ENCODE measurements at regions not wholly inside any gene's neighbourhood (a gene's known extent, or its start where the extent isn't known, plus 50 kb on each side); places are given as distances from the start of the nearest gene placed in this dataset.

DNA sequence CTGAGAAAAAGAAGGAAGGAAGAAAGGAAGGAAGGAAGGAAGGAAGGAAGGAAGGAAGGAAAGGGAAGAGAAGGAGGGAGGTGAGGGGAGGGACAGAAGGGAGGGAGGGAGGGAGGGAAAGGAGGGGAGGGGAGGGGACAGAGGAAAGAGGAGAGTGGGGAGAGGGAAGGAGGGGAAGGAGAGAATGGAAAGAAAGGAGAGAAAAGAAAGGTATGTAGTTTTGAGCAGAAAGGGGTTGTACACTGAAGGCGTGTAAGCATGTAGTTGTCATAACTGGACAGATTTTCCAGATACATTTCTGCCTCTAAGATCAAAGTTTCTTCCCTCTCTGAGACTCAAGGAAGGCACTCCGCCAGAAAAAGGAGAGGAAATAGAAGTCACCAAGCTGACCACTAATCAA lies 113.4 kb upstream of the KBTBD8 start:
- H3K27me3 Mint-ChIP-seq, result peaks cover 5% of the 10 kb centered on the region
- no peaks in the 10 kb centered on the region for H3K4me1 Mint-ChIP-seq
- H3K9me3 ChIP-seq (ENCODE audit: control insufficient read depth, low read length, poor library complexity, severe bottlenecking), result no peaks in the 10 kb centered on the region
- H3K27ac Mint-ChIP-seq, result no peak overlapping the region
- DNase-seq (no peak), ATAC-seq (no peak)
- H3K4me3 Mint-ChIP-seq, result no peak overlapping the region
- H3K36me3 Mint-ChIP-seq (ENCODE audit: low read depth), result no peaks in the 10 kb centered on the region

DNA sequence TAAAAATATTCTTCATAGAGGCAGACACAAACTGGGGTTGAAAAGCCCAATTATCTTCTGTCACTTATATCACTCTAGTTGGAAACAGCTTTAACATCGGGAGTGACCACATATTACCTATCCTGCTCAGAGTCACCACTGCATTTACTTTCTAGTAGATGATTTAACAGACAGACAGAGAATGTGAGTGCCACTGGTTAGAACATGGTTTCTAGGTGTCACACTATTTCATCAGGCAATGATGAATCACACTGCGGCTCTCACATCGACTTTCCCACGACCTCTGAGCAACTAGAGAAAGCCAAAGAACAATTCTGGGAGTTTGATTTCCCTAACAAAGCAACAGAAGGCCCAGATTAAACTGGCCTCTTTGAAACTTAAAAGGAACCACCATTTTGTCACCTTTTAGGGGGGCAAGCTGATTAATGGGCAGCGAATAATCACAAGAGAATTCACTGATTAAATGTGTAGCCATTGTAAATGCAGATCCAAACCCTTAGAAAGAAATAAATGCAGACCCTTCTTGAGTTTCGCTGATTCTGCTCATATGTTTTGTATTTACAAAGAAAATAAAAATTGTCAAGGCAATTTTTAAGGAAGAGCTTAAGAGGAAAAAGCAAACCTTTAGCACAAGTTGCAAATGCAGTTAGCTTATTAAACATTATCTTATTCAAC lies 112.6 kb upstream of the KBTBD8 start:
- peaks cover 2% of the 10 kb centered on the region for H3K36me3 Mint-ChIP-seq (ENCODE audit: low read depth)
- no peak for ATAC-seq
- no peak overlapping the region for H3K4me3 Mint-ChIP-seq
- H3K27me3 Mint-ChIP-seq, result peaks cover 5% of the 10 kb centered on the region
- H3K27ac Mint-ChIP-seq, result no peak overlapping the region
- H3K4me1 Mint-ChIP-seq, result no peaks in the 10 kb centered on the region
- no peak for DNase-seq
- no peaks in the 10 kb centered on the region for H3K9me3 ChIP-seq (ENCODE audit: control insufficient read depth, low read length, poor library complexity, severe bottlenecking)

DNA sequence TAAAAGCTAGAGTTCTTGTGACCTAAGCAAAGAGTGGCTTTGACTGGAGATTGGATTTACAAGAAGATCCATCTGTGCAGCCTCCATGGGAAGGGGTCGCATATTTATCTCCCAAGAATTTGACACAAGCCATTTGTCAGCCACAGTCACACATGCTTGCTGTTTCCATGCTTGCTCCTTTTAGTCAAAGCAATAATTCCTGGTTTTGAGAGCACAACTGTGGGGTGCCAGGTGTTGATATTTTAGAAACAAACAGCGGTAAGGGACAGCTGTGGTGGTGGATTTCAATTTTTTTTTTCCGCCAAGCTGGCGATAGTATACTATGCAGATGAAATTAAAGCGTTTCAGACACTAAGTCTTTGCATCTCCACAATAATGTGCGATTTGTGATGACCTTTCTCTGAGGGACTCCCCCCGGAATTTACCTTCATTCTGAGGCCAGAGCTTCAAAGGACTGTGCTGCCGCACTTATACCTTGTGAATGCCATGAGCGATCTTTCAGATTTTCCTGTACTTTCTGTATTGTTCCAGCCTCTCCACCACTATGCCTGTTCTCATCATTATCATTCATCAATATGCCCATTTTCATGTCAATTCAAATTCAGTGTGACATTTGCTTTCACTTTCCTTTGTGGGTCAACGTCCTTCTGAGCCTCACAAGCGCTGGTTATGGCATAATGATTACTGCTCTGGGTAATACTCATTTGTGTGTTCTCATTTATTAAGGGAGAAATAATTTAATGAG lies 108.2 kb upstream of the KBTBD8 start:
- peaks cover 2% of the 10 kb centered on the region for H3K36me3 Mint-ChIP-seq (ENCODE audit: low read depth)
- no peak for DNase-seq

DNA sequence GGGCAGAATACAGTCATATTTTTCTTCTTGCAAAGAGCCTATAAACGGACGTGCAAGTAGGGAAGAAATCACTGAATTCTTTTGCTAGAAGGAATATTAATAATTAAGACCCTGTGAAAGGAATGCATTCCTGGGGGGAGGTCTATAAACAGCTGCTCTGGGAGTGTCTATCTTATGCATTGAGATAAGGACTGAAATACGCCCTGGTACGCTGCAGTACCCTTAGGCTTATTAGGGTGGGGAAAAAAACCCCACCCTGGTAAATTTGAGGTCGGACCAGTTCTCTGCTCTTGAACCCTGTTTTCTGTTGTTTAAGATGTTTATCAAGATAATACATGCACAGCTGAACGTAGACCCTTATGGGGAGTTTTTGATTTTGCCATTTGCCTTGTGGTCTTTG lies 100.0 kb upstream of the KBTBD8 start:
- Mint-ChIP-seq H3K27ac (no peak overlapping the region), H3K4me1 (no peaks in the 10 kb centered on the region), H3K36me3 (ENCODE audit: low read depth) (peaks cover 3% of the 10 kb centered on the region), H3K27me3 (no peaks in the 10 kb centered on the region), H3K4me3 (no peak overlapping the region)
- ATAC-seq, result no peak
- H3K9me3 ChIP-seq (ENCODE audit: control insufficient read depth, low read length, poor library complexity, severe bottlenecking), result peaks cover 2% of the 10 kb centered on the region
- DNase-seq, result no peak

More for the DNA sequence above, 108.2 kb upstream of the KBTBD8 start:
- no peaks in the 10 kb centered on the region for H3K27me3 Mint-ChIP-seq
- no peak overlapping the region for H3K27ac Mint-ChIP-seq
- no peaks in the 10 kb centered on the region for H3K9me3 ChIP-seq (ENCODE audit: control insufficient read depth, low read length, poor library complexity, severe bottlenecking)
- no peak for ATAC-seq
- no peaks in the 10 kb centered on the region for H3K4me1 Mint-ChIP-seq
- peak overlapping the region; percentile 43 for H3K4me3 Mint-ChIP-seq

DNA sequence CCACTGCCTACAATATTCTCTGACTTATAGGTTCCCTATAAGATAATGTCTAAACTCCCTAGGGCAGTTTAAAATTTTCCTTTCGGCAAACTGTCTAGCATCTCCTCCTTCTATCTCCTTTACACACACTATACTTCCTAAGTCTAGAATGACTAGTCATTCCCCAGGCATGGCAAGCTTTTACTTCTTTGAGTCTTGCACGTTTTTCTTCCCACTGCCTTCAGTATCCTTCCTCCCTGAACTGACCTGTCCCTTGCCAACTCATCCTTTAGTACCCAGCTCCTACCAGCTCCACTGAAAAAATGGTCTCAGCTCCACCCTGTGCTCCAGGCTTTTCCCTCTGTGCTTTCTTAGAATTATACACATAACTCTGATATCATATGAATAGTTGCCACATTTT lies 93.8 kb upstream of the KBTBD8 start:
- Mint-ChIP-seq H3K4me3 (no peak overlapping the region), H3K36me3 (ENCODE audit: low read depth) (no peaks in the 10 kb centered on the region), H3K4me1 (no peaks in the 10 kb centered on the region), H3K27ac (no peak overlapping the region), H3K27me3 (peaks cover 5% of the 10 kb centered on the region)
- no peaks in the 10 kb centered on the region for H3K9me3 ChIP-seq (ENCODE audit: control insufficient read depth, low read length, poor library complexity, severe bottlenecking)
- DNase-seq (no peak), ATAC-seq (no peak)

DNA sequence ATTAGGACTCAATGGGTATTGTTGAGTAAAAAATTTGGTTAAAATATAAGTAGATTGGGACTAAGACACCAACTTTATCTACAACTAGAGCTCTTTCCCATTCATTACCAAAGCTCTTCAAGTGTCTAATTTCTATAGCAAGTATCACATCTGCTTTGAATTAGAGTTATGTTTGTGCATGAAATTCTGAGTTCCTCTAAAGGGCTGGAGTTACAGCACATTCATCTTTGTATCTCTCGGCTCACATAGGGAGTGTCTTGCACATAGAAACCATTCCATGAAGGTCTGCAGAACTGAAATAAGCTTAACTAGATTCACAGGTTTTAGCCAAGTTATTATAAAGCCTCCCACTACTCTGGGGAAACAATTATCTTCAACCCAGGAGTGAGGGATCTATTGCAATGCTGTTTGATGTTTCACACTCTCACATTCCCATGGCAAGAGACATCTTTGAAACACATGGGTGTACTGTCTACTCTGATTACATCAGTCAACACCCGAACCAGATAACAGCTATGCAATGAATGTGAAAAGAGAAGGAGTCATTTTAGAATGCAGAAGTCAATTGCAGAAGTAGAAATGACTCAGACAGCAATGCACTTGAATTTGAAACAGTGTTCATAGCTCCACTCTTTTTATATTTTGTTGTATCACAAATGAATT lies 93.1 kb upstream of the KBTBD8 start:
- H3K27ac Mint-ChIP-seq, result no peak overlapping the region
- H3K36me3 Mint-ChIP-seq (ENCODE audit: low read depth), result no peaks in the 10 kb centered on the region

DNA sequence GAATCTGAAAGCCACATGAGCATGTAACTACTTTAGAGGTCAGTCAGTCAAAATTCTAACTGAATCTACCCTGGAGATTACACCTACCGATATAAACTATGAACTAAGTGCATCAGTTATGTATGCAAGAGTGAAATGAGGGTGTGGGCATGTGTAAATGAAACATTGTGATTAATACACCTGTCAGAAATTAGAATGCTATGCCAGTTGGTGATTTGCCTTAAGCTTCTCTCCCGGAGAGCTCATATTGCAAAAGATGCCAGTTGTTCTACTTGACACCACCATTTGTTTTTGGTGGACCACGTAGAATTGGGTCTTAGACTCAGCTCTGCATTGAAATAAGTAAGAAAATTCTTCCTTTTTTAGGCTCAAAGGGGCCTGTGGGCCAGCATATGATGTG lies 91.0 kb upstream of the KBTBD8 start:
- ATAC-seq (no peak), DNase-seq (no peak)
- peaks cover 5% of the 10 kb centered on the region for H3K27me3 Mint-ChIP-seq
- H3K4me1 Mint-ChIP-seq, result no peaks in the 10 kb centered on the region
- H3K9me3 ChIP-seq (ENCODE audit: control insufficient read depth, low read length, poor library complexity, severe bottlenecking), result no peaks in the 10 kb centered on the region
- no peak overlapping the region for H3K27ac Mint-ChIP-seq
- no peak overlapping the region for H3K4me3 Mint-ChIP-seq
- H3K36me3 Mint-ChIP-seq (ENCODE audit: low read depth), result no peaks in the 10 kb centered on the region

More for the DNA sequence above, 93.1 kb upstream of the KBTBD8 start:
- Mint-ChIP-seq H3K4me3 (no peak overlapping the region), H3K27me3 (peaks cover 5% of the 10 kb centered on the region), H3K4me1 (no peaks in the 10 kb centered on the region)
- DNase-seq (no peak), ATAC-seq (no peak)
- H3K9me3 ChIP-seq (ENCODE audit: control insufficient read depth, low read length, poor library complexity, severe bottlenecking), result no peaks in the 10 kb centered on the region

DNA sequence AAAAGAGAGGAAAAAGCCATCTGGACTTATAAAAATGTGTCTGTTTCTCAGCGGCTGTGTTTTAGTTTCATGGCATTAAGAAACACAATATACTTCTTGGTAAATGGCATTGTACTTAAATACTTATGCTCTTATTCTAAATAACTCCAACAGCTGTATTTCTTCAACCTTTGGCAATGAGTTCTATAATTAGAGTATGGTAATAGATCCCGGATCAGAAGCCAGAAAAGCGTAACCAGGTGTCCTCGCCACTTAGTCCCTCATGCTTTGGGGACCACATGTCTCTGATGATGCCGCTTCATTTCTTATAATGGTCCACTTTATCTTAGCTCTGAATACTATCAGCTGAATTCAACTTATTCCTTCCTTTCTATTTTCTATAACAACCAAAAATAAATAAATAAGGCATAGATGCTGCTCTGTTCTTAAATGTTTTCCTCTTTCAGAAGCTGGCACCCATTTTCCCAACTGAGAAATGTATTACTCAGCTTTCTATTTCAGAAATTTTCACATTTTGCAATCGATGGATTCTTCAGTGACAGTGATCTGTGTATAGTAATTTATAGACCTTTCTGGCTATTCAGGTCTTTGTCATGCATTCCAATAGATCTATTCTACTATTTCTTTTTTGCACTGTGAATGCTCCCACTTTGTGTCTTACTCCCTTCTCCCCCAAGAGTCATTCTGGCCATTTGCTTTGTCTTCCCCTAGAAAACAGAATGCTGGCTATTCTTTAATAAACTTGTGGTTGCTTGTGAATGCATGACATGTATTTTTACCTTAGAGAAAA lies 87.6 kb upstream of the KBTBD8 start:
- no peak overlapping the region for H3K4me3 Mint-ChIP-seq
- peaks cover 5% of the 10 kb centered on the region for H3K27me3 Mint-ChIP-seq
- H3K4me1 Mint-ChIP-seq, result no peaks in the 10 kb centered on the region
- DNase-seq, result no peak
- no peak for ATAC-seq
- H3K36me3 Mint-ChIP-seq (ENCODE audit: low read depth), result no peaks in the 10 kb centered on the region
- H3K27ac Mint-ChIP-seq, result no peak overlapping the region
- no peaks in the 10 kb centered on the region for H3K9me3 ChIP-seq (ENCODE audit: control insufficient read depth, low read length, poor library complexity, severe bottlenecking)

DNA sequence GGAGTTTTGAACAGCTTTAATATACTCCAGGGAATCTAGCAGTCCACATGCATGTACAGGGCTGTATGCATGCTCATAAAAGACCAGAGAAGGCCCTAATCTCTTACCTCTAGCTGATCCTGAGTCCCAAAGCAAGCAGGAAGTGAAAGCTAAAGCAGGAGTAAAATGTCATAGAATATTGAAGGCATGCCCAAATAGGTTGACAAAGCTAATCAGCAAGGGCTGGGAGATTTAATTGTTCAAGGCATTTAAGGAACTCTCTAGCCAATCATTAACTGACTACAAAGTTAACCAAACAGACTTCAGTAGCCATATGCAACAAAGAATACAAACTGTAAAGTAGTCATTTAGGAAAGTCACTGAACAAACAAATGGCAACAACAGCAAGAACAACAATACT lies 85.8 kb upstream of the KBTBD8 start:
- Mint-ChIP-seq H3K4me1 (no peaks in the 10 kb centered on the region), H3K36me3 (ENCODE audit: low read depth) (no peaks in the 10 kb centered on the region), H3K27ac (no peak overlapping the region), H3K4me3 (no peak overlapping the region), H3K27me3 (peaks cover 5% of the 10 kb centered on the region)
- DNase-seq (no peak), ATAC-seq (no peak)
- H3K9me3 ChIP-seq (ENCODE audit: control insufficient read depth, low read length, poor library complexity, severe bottlenecking), result no peaks in the 10 kb centered on the region

DNA sequence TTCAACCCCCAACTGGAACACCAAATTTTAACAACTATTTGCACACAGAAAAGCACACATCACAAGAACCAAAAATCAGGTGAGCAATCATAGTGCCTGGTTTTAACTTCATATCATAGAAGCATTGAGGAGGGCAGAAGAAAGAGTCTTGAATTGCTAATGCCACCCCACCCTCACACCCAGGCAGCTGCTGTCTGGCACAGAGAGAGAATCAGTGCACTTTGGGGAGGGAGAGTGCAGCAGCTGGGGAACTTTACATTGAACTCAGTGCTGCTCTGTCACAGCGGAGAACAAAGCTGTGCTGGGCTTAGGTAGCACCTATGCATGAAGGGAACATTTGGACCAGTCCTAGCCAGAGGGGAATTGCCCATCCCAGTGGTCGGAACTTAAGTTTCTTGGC lies 76.0 kb upstream of the KBTBD8 start:
- no peak for DNase-seq
- Mint-ChIP-seq H3K4me3 (no peak overlapping the region), H3K27me3 (peaks cover 10% of the 10 kb centered on the region), H3K4me1 (no peaks in the 10 kb centered on the region), H3K27ac (no peak overlapping the region), H3K36me3 (ENCODE audit: low read depth) (no peaks in the 10 kb centered on the region)
- ATAC-seq, result no peak
- no peaks in the 10 kb centered on the region for H3K9me3 ChIP-seq (ENCODE audit: control insufficient read depth, low read length, poor library complexity, severe bottlenecking)

DNA sequence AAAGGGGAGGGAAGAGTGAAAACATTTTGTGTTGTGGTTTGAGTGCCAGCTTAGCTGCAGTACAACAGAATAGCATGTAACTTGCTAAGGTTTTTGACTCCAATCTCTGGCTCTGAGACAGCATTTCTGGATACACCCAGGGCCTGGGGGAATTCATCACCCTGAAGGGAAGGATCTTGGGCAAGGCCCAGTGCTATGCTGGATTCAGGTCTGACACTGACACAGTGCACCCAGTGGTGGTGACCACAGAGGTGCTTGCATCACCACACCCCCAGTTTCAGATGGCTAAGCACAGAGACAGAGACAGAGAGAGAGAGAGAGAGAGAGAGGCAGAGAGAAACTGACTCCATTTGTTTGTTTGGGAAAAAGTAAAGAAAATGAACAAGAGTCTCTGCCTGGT lies 74.1 kb upstream of the KBTBD8 start:
- H3K27me3 Mint-ChIP-seq, result peaks cover 14% of the 10 kb centered on the region
- H3K36me3 Mint-ChIP-seq (ENCODE audit: low read depth), result no peaks in the 10 kb centered on the region
- ATAC-seq (no peak), DNase-seq (no peak)
- no peak overlapping the region for H3K4me3 Mint-ChIP-seq
- peaks cover 5% of the 10 kb centered on the region for H3K4me1 Mint-ChIP-seq
- H3K9me3 ChIP-seq (ENCODE audit: control insufficient read depth, low read length, poor library complexity, severe bottlenecking), result no peaks in the 10 kb centered on the region
- peak overlapping the region; percentile 57 for H3K27ac Mint-ChIP-seq

DNA sequence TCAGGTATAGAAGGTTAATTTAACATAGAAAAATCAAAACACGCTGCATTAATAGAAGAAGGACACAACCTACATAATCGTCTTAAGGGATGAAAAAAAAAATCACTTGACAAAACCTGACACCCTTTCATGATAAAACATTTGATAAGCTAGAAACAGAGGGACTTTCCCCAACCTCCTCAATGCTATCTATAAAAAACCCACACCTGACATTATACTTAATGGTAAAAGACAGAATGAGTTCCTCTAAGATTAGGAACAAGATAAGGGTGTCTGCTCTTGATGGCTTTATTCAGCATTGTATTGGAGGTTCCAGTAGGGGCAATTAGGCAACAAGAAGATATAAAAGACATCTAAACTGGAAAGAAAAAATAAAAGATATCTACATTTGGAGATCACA lies 69.9 kb upstream of the KBTBD8 start:
- DNase-seq (no peak), ATAC-seq (peak; percentile 53)
- Mint-ChIP-seq H3K27me3 (peaks cover 13% of the 10 kb centered on the region), H3K4me3 (no peak overlapping the region), H3K36me3 (ENCODE audit: low read depth) (no peaks in the 10 kb centered on the region), H3K4me1 (peaks cover 5% of the 10 kb centered on the region), H3K27ac (no peak overlapping the region)
- H3K9me3 ChIP-seq (ENCODE audit: control insufficient read depth, low read length, poor library complexity, severe bottlenecking), result no peaks in the 10 kb centered on the region

DNA sequence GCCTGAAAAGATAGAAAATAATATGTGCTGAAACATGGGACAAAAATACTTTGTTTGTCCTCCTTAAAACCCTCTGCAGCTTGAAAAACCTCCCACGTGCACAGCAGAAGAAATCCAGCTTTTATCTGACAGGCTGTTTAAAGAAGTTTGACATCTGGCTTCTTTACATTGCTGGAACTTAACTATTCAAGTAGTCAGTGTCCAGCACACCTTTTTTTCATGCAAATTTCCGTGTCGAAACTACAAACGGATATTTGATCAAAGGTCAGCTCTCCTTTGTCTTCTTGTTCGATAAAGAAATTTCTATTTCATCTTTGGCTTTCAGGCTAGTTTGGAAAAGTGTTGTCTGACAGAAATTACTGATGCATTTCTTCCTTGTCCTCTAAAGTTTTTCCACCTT lies 66.8 kb upstream of the KBTBD8 start:
- H3K4me3 Mint-ChIP-seq, result no peak overlapping the region
- H3K9me3 ChIP-seq (ENCODE audit: control insufficient read depth, low read length, poor library complexity, severe bottlenecking), result no peaks in the 10 kb centered on the region
- no peaks in the 10 kb centered on the region for H3K36me3 Mint-ChIP-seq (ENCODE audit: low read depth)
- peaks cover 13% of the 10 kb centered on the region for H3K27me3 Mint-ChIP-seq
- no peak overlapping the region for H3K27ac Mint-ChIP-seq
- peaks cover 5% of the 10 kb centered on the region for H3K4me1 Mint-ChIP-seq
- ATAC-seq, result no peak
- DNase-seq, result no peak

All from T-helper 17 cell (primary cell).